ENCODE measurements at regions not wholly inside any gene's neighbourhood (a gene's known extent, or its start where the extent isn't known, plus 50 kb on each side); places are given as distances from the start of the nearest gene placed in this dataset.

DNA sequence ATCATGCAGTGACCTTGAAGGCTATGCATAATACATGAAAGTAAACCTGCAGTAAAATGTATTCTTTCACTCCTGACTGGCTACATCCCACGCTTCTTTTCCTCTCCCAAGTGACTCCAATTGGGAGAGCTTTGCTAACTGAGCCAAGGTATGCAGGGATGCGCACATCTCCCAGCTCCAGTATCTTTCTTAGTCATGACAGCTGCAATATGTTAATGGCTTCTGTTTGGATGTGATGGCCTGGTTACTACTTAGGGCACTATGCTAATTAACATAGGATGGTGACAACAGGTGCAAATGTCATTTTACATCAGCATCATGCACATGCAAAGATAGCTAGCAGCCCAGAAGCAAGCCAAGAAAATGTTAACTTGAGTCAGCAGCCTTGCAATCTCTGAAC, 134.7 kb downstream of the POU4F1 start:
- ATAC-seq (replicated peaks in 1 of 2): no peak
- no peak for DNase-seq
- H3K27me3 Mint-ChIP-seq (ENCODE audit: low read depth): peaks cover 5% of the 10 kb centered on the region
- H3K36me3 Mint-ChIP-seq (ENCODE audit: insufficient read depth in 2 of 2): no peaks in the 10 kb centered on the region
- no peak overlapping the region for H3K4me3 Mint-ChIP-seq
- no peaks in the 10 kb centered on the region for H3K9me3 Mint-ChIP-seq
- no peak overlapping the region for H3K27ac Mint-ChIP-seq
- H3K4me1 Mint-ChIP-seq (ENCODE audit: low read depth): no peaks in the 10 kb centered on the region

DNA sequence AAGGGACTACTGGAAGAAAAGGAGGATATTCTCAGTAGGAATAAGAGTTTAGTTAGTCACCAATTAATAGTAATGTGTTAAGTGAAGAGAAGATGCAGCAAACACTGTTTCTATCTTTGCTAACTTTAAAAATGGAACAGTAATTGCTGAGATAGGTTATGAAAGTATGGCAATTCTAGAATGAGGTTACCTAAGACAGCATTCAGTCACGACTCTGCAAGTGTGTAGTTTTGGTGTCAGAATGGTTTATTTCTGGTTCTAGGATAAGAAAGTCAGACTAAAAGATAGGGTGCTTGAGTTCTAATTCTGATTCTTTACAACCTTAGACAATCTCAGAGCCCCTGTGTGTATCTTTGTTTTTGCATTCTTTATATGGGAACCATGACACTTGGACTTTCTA, 138.1 kb downstream of the POU4F1 start:
- Mint-ChIP-seq H3K9me3 (peaks cover 0 to 2% of the 10 kb centered on the region in 2 donors), H3K27ac (no peak overlapping the region), H3K27me3 (ENCODE audit: low read depth) (peaks cover 5% of the 10 kb centered on the region), H3K4me1 (ENCODE audit: low read depth) (no peaks in the 10 kb centered on the region), H3K4me3 (no peak overlapping the region), H3K36me3 (ENCODE audit: insufficient read depth in 2 of 2) (no peaks in the 10 kb centered on the region)
- DNase-seq: no peak
- ATAC-seq (replicated peaks in 1 of 2): no peak

DNA sequence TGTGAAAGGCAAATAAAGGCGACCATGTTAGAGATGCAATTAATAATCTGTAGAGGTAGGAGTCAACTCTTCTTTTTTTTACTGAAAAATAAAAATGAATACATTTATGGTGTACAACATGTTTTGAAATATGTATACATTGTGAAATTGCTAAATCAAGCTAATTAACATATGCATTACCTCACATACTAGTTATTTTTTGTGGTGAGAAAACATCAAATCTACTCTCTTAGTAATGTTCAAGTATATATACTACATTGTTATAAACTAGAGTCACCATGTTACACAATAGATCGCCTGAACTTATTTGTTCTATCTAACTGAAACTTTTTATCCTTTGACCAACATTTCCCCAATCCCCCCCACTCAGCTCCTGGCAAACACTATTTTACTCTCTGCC, 143.2 kb downstream of the POU4F1 start:
- ATAC-seq (replicated peaks in 1 of 2) (no peak), DNase-seq (no peak)
- Mint-ChIP-seq H3K27ac (no peak overlapping the region), H3K4me1 (ENCODE audit: low read depth) (no peaks in the 10 kb centered on the region), H3K27me3 (ENCODE audit: low read depth) (no peaks in the 10 kb centered on the region), H3K36me3 (ENCODE audit: insufficient read depth in 2 of 2) (no peaks in the 10 kb centered on the region), H3K9me3 (peaks cover 0 to 2% of the 10 kb centered on the region in 2 donors), H3K4me3 (no peak overlapping the region)

DNA sequence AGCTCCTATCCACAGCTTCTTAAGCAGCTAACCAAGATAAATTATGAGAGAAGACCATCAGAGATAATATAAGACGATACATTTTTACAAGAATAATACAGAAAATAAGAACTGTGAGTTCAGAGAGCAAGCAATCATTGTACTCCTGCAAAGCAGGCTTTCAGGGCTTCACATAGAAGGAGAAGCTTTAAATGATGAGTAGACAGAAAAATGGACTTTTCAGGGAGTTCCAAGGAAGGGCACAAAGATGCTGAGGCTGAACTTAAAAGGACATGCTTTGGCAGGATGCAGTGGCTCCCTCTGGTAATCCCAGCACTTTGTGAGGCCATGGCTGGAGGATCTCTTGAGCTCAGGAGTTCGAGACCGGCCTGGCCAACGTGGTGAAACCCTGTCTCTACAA, 159.5 kb downstream of the POU4F1 start:
- H3K4me1 Mint-ChIP-seq (ENCODE audit: low read depth): no peaks in the 10 kb centered on the region
- no peaks in the 10 kb centered on the region for H3K27me3 Mint-ChIP-seq (ENCODE audit: low read depth)
- no peak overlapping the region for H3K27ac Mint-ChIP-seq
- peaks cover 0 to 1% of the 10 kb centered on the region in 2 donors for H3K9me3 Mint-ChIP-seq
- DNase-seq: no peak
- ATAC-seq (replicated peaks in 1 of 2): no peak
- no peak overlapping the region for H3K4me3 Mint-ChIP-seq
- H3K36me3 Mint-ChIP-seq (ENCODE audit: insufficient read depth in 2 of 2): no peaks in the 10 kb centered on the region

DNA sequence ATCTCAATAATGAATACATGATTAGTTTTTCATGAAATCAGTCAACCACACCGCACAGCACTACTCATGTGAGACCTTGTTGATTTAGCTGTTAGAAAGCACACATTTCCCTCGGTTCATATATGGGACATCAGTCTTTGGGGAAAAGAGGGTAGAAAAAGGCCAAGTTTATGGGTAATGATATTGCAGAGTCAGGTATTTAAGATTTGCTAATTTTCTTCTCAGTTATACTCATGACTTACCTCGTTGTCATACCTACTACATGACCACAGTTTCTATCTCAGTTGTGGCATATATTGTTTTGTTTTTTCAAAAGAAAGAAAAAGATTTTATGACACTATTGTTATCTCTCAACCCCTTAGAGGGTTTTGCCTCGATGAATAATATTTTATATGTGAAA, 165.6 kb downstream of the POU4F1 start:
- no peaks in the 10 kb centered on the region for H3K9me3 Mint-ChIP-seq
- H3K4me1 Mint-ChIP-seq (ENCODE audit: low read depth): no peaks in the 10 kb centered on the region
- H3K27ac Mint-ChIP-seq: no peak overlapping the region
- H3K27me3 Mint-ChIP-seq (ENCODE audit: low read depth): no peaks in the 10 kb centered on the region
- no peak overlapping the region for H3K4me3 Mint-ChIP-seq
- H3K36me3 Mint-ChIP-seq (ENCODE audit: insufficient read depth in 2 of 2): no peaks in the 10 kb centered on the region
- no peak for ATAC-seq (replicated peaks in 1 of 2)
- no peak for DNase-seq

DNA sequence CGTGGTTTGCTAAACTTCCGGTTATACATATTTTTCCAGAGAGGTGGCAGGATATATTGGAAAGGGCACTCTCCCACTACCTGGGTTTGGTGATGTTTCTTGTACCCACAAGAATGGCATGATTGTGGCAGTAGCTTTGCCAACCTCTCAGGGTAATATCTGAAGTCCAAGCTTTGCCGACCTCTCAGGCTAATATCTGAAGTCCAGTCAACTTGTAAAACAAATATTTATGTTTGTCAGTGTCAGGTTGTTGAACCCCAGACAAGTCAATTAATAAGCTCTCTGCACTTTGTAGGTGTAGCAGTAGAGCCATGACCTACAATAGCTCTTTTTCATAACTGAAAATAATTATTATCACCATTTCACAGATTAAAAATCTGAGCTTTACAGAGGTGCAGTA, 167.0 kb downstream of the POU4F1 start:
- H3K27me3 Mint-ChIP-seq (ENCODE audit: low read depth): no peaks in the 10 kb centered on the region
- no peak for DNase-seq
- no peak overlapping the region for H3K27ac Mint-ChIP-seq
- H3K9me3 Mint-ChIP-seq: no peaks in the 10 kb centered on the region
- no peak for ATAC-seq (replicated peaks in 1 of 2)
- no peak overlapping the region for H3K4me3 Mint-ChIP-seq
- no peaks in the 10 kb centered on the region for H3K36me3 Mint-ChIP-seq (ENCODE audit: insufficient read depth in 2 of 2)
- no peaks in the 10 kb centered on the region for H3K4me1 Mint-ChIP-seq (ENCODE audit: low read depth)

DNA sequence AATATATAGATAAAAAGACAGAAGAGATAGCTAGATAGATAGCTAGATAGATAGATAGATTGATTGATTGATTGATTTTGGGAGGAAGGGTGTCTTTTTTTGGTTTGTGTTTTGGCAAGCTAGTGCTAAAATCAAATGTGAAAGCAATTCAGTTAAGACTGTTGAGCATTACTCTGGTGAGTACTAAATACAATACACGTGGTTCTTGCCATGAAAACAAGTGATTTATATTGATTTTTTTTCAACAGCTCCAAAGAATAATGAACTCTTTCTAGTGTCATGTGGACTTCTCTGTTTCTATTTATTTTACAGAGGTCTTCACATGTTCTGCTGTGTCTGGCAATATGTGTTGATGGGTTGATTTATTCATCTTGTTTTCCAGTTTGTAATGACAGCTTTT, 172.0 kb downstream of the POU4F1 start:
- Mint-ChIP-seq H3K4me3 (no peak overlapping the region), H3K27ac (no peak overlapping the region), H3K27me3 (ENCODE audit: low read depth) (no peaks in the 10 kb centered on the region), H3K4me1 (ENCODE audit: low read depth) (no peaks in the 10 kb centered on the region), H3K9me3 (no peaks in the 10 kb centered on the region), H3K36me3 (ENCODE audit: insufficient read depth in 2 of 2) (no peaks in the 10 kb centered on the region)
- no peak for DNase-seq
- ATAC-seq (replicated peaks in 1 of 2): no peak

DNA sequence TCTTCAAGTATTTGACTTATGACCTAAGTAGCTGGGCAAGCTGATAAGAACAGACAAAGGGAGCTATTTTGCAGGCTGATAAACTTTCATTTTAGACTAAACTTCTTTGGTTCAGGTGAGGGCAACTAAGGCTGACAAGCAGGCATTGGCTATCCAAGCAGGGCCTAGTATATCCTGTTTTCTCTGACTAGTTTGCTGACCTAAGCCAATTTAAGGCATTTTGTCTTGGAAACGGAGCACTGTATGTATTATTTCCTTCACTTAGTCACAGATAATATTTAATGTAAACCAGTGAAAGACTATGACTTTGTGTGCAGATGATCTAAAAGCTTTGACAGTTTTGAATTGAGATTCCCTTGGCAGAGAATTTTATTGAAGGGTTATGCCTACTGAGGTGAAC, 172.5 kb downstream of the POU4F1 start:
- Mint-ChIP-seq H3K36me3 (ENCODE audit: insufficient read depth in 2 of 2) (no peaks in the 10 kb centered on the region), H3K27ac (no peak overlapping the region), H3K4me1 (ENCODE audit: low read depth) (no peaks in the 10 kb centered on the region), H3K27me3 (ENCODE audit: low read depth) (no peaks in the 10 kb centered on the region), H3K9me3 (no peaks in the 10 kb centered on the region), H3K4me3 (no peak overlapping the region)
- ATAC-seq (replicated peaks in 1 of 2) (no peak), DNase-seq (no peak)

DNA sequence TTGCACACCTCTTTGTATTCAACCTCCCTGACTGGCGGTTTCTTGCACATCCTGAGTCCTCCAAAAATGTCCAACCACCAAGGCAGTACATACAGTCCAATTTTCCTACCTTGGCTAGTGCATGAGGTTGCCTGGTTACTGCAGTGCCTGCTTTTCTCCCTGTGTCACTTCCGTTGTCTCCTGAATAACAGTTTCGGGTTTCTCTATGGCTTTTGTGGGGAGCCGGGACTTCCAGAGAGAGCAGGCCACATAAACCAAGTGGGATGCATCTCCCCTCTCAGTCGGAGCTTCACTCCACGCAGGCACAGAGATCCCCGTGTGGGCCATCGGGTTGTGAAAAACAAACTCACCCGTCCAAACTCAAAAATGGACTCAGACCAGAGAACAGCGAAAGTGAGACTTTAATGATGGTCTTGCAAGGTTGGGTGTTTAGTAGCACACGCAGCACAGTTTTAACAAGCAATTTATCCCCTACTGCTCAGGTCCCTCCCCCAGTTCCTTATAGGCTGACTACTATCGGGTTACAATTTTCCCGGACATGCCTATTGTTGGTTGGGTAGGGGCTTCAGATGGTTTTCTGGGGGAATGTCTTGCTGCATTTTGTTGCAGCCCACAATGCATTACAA, 173.1 kb downstream of the POU4F1 start:
- Mint-ChIP-seq H3K27me3 (ENCODE audit: low read depth) (no peaks in the 10 kb centered on the region), H3K27ac (no peak overlapping the region), H3K4me3 (no peak overlapping the region), H3K4me1 (ENCODE audit: low read depth) (no peaks in the 10 kb centered on the region), H3K36me3 (ENCODE audit: insufficient read depth in 2 of 2) (no peaks in the 10 kb centered on the region), H3K9me3 (no peaks in the 10 kb centered on the region)
- no peak for DNase-seq
- no peak for ATAC-seq (replicated peaks in 1 of 2)

DNA sequence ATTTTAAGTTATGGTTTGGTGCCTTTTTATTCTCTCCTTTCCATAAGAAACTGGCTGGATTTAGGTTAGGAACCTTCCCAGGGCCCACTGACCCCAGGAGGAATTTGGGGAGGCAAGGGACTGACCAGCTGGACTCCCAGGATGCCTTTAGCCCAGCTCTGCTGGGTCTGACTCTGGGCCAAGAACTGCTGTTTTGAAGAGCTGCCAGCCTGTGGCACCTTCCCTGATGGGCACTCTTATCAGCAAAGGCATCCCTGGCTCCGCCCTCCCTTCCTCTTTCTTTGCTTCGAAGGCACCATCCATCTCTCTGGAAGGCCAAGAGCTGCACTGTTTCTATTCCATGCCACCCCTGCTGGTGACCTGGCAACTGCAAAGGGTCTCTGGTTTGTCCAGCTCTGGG, 174.7 kb downstream of the POU4F1 start:
- H3K27me3 Mint-ChIP-seq (ENCODE audit: low read depth): no peaks in the 10 kb centered on the region
- H3K4me1 Mint-ChIP-seq (ENCODE audit: low read depth): no peaks in the 10 kb centered on the region
- no peak overlapping the region for H3K27ac Mint-ChIP-seq
- peaks cover 2 to 3% of the 10 kb centered on the region in 2 donors for H3K9me3 Mint-ChIP-seq
- H3K4me3 Mint-ChIP-seq: no peak overlapping the region
- ATAC-seq (replicated peaks in 1 of 2) (no peak), DNase-seq (no peak)
- H3K36me3 Mint-ChIP-seq (ENCODE audit: insufficient read depth in 2 of 2): no peaks in the 10 kb centered on the region

DNA sequence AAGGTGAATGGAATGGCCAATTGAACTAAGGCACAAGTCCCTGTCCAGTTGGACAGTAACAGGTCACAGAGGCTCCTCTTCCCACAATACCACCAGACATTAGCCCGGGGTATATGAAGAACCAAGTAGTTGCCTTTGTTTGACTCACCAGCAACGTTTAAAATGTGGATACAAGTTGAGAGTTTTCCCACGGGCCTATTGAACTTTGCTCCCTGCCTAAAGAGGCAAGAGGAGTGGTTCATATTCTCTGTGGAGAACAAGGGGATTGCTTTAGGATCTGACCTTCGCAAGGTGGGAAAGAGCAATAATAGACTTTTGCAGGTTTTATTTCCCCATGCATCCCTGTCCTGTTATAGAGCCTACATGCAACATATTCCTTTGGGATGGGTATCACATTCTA, 177.2 kb downstream of the POU4F1 start:
- Mint-ChIP-seq H3K9me3 (peaks cover 2 to 3% of the 10 kb centered on the region in 2 donors), H3K27me3 (ENCODE audit: low read depth) (no peaks in the 10 kb centered on the region), H3K36me3 (ENCODE audit: insufficient read depth in 2 of 2) (no peaks in the 10 kb centered on the region), H3K27ac (no peak overlapping the region), H3K4me1 (ENCODE audit: low read depth) (no peaks in the 10 kb centered on the region), H3K4me3 (no peak overlapping the region)
- ATAC-seq (replicated peaks in 1 of 2): no peak
- DNase-seq: no peak

DNA sequence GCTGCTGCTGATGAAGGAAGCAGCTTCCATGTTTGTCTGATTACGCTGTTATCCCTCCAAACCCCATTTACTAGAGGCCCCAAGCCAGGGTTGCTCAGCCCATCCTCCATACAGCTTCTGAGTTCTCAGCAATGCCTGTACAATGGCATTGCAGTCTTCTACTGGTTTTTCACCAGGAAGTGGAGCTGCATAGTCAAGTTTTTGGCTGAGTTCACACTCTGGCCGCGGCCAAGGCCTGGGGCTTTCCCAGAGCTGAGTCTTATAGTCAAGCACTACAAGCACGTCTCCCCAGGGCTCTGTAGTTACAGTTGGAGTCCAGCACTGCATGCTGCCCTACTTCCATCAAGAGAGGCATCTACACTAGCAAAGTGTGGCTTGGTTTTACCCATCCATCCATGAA, 182.5 kb downstream of the POU4F1 start:
- peaks cover 2 to 3% of the 10 kb centered on the region in 2 donors for H3K9me3 Mint-ChIP-seq
- DNase-seq: no peak
- no peaks in the 10 kb centered on the region for H3K4me1 Mint-ChIP-seq (ENCODE audit: low read depth)
- no peak for ATAC-seq (replicated peaks in 1 of 2)
- no peaks in the 10 kb centered on the region for H3K36me3 Mint-ChIP-seq (ENCODE audit: insufficient read depth in 2 of 2)
- no peak overlapping the region for H3K27ac Mint-ChIP-seq
- H3K4me3 Mint-ChIP-seq: no peak overlapping the region
- H3K27me3 Mint-ChIP-seq (ENCODE audit: low read depth): no peaks in the 10 kb centered on the region

DNA sequence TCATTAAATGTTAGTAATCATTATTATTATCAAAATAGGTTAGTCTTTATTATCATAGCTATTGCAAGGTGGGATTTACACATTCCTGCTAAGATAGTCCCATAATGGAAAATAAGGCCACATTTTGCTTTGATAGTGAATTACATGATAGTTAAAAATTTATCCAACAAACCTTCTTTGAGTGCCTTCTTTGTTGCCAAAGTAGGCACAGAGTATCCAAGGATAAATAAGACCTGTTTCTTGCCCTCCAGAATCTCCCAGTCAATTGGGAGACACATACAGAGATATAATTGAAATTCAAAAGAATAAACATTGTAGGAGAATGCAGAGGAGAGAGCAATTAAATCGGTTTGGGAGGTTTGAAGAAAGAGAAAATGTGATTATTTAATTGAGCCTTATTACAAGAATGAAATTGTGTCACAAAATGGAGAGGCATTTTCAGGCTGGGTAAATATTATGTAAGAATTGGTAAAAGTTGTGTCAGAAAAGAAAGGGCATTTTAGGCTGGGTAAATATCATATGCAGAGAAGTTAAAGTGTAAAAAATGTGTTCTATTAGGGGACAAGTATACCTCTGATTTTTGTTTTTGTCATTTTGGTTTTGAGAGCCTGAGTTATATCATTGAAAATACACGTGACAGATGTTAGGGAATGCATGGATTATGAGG, 189.3 kb downstream of the POU4F1 start:
- Mint-ChIP-seq H3K9me3 (no peaks in the 10 kb centered on the region), H3K4me1 (ENCODE audit: low read depth) (no peaks in the 10 kb centered on the region), H3K27ac (no peak overlapping the region), H3K36me3 (ENCODE audit: insufficient read depth in 2 of 2) (no peaks in the 10 kb centered on the region), H3K27me3 (ENCODE audit: low read depth) (no peaks in the 10 kb centered on the region), H3K4me3 (no peak overlapping the region)
- ATAC-seq (replicated peaks in 1 of 2): no peak
- no peak for DNase-seq

DNA sequence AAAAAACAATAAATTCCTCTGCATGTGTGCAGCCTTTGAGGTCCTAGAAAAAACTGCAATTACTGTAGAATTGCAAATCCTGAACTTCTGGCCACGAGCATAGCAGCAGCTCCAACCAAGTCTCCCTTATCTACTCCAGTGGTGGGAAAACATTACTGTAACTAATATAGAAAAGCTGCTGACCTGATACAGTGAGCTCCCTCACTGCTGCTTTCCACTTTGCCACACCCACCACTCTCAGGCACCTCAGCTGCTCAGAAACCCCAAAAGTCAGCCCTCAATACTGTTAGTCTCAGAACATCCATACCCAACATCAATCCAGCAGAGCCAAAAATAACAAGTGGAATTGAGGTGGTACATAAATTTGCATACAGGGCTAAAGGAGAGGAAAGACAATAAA, 192.5 kb downstream of the POU4F1 start:
- Mint-ChIP-seq H3K27ac (no peak overlapping the region), H3K36me3 (ENCODE audit: insufficient read depth in 2 of 2) (no peaks in the 10 kb centered on the region), H3K4me1 (ENCODE audit: low read depth) (no peaks in the 10 kb centered on the region), H3K9me3 (no peaks in the 10 kb centered on the region), H3K4me3 (no peak overlapping the region), H3K27me3 (ENCODE audit: low read depth) (no peaks in the 10 kb centered on the region)
- DNase-seq (no peak), ATAC-seq (replicated peaks in 1 of 2) (no peak)

All from activated T-cell treated with anti-CD3 and anti-CD28 coated beads, Interleukin-2, amount 50 U/mL, for 72 hours (primary cell).